C1 segment of cervical spinal cord (tissue), 14 donors: ENCODE measurements at regions not wholly inside any gene's neighbourhood (a gene's known extent, or its start where the extent isn't known, plus 50 kb on each side); places are given as distances from the start of the nearest gene placed in this dataset.
"Not testable (repeated sequence)": the region's sequence is repeated elsewhere in the genome, so short reads cannot be mapped to it uniquely, and the experiment has no call there.

Experiments
- DNase-seq, 14 donors: peaks; one replicate each; lab custom pipeline; 2025; lab: John Stamatoyannopoulos, UW

- DNase-seq: not testable (repeated sequence)
Observed at GRCh38 chr21:25155020-25155419, 452.3 kb downstream of the MRPL39 start.

DNA sequence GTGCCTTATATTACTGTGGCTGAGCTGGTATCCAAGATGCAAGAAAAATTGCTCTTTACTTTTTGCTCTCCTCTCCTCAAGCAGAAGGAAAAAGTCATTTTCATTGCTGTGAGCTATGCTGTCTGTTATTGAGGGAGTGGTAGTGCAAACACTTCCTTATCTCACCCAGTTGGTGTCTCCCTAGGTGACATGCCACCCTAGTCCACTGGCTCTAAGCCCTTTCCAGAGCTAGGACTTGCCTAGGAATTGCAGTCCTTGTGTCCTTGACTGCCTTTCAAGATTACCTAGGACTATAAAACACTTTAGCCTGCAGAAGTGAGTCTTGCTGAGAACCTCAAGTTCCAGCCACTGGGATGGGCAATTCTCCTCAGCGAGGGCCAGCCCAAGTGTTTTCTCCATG is 458.3 kb downstream of the MRPL39 start:
- no peak for DNase-seq

- DNase-seq: no peak
Observed at GRCh38 chr21:25139414-25139813, 467.9 kb downstream of the MRPL39 start.

GRCh38 chr21:25133939-25134338 is 473.3 kb downstream of the MRPL39 start:
- DNase-seq: no peak

- DNase-seq: no peak
Observed at GRCh38 chr21:25127811-25128210, 479.5 kb downstream of the MRPL39 start.

DNA sequence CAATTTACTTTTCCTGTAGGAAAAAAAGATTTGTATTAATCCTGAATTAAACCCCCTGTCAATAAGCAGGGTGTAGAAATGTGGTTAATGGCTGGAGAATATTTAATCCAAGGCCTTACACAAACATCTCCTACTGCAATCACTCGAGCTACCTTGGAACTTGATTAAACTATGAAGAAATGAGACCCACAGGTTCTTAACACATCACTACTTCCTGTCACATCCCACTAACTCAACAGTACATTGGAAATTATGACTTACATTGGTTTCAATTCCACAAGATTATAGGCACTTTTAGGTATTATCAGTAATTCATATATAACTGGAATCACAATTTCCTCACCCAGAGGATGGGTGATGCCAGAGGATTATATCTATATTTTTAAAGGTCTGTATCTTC is 480.3 kb downstream of the MRPL39 start:
- DNase-seq: no peak

DNA sequence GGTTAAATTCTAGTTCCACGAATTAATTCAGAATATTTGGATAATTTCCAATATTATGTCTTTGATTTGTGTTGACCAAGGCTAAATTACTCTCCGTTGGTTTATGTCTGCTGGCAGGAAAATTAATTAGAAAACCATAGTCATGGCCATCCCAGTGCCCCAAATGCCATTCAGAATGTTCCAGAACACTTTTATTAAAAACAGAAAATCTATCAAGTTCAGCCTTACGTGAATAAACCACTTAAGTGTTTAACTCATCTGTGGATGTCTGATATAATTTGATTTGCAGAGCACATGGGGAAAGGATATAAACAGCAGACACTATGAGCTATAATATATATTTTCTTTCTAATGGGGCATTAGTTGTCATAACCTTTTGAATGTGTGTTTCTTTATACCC is 480.7 kb downstream of the MRPL39 start:
- no peak for DNase-seq

- DNase-seq: no peak
Observed at GRCh38 chr21:25118648-25119047, 488.6 kb downstream of the MRPL39 start.

- DNase-seq: no peak
Observed at GRCh38 chr21:25115021-25115420, 492.3 kb downstream of the MRPL39 start.

DNA sequence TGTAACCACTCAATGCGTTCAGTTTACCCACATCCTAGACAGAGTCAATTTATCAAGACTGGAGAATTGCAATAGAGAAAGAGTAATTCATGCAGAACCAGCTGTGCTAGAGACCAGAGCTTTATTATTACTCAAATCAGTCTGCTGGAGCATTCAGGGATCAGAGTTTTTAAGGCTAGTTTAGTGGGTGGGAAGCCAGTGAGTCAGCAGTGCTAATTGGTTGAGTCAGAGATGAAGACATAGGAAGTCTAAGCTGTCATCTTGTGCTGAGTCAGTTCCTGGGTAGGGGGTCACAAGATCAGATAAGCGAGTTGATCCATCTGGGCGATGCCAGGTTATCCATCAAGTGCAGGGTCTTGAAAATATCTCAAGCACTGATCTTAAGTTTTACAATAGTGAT is 499.6 kb downstream of the MRPL39 start:
- DNase-seq: no peak

DNA sequence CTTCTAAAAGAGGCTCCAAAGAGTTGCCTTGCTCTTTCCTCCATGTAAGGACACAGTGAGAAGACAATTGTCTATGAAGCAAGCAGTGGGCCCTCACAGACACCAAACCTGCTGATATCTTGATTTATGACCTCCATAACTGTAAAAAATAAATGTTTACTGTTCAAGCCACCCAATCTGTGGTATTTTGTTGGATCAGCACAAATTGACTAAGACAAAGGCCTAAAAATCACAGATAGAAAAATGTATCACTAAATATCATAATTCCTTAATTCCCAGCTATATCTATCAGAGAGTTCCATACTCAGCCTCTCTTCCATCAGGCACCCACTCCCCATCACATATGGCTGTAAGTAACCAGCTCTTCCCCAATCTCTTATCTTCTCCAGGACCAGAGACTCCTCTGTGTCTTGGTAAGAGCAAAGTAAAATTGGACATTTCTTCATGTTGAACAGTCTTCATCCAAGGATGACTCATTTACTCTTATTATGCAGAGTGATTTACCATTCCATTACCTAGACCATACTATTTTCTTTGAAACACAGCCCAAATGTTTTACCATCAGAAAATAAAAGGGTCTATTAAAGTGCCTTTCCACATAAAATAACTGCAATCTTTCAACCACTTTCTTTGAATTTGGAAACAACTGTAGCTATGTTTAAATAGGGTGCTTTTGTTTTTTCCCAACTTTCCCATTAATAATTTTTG is 503.6 kb downstream of the MRPL39 start:
- no peak for DNase-seq

DNA sequence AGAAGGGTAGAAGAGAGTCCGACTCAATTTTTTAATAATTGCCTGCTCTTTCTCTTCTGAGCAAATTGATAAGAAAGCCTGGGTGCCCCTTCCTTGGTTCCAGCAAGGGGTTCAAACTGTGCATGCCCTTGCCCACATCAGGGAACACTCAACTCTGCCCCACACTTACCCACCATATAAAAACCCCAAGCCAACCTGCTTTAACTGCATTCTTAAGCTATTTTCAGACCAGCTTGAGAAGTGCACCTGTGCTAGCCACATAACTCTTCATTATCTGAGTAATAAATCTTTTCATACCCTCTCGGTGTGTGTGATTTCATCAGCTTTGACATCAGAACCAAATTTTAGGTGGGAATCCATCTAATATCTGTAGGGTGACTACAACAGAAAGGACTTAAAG is 509.6 kb downstream of the MRPL39 start:
- no peak for DNase-seq

GRCh38 chr21:25094695-25095094 is 512.6 kb downstream of the MRPL39 start:
- no peak for DNase-seq

DNA sequence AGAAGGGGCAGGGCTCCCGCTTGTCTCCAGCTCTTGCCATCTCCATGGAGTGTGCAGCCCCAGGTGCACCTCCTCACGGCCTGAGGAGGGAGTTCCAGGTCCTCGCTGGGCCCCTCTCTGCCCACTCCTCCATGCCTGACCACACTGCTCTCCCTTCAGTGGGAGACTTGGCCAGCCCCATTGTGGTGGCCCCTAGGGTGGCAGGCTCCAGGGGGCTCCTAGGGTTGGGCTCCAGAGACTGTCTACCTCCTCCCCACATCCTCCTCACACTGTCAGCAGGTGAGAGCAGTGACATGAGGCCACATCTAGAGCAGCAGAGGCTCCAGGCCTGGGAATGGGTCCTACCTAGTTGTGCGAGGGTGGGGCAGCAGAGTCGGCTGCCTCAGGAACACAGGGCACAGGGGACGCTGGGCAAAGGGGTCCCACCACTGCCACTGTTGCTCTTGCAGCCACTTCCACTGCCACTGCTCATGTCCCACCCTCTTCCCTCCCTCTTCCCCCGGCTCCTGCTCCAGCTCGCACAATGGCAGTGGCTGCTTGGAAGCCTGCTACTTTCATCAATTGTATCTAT is 514.8 kb downstream of the MRPL39 start:
- DNase-seq: no peak

DNA sequence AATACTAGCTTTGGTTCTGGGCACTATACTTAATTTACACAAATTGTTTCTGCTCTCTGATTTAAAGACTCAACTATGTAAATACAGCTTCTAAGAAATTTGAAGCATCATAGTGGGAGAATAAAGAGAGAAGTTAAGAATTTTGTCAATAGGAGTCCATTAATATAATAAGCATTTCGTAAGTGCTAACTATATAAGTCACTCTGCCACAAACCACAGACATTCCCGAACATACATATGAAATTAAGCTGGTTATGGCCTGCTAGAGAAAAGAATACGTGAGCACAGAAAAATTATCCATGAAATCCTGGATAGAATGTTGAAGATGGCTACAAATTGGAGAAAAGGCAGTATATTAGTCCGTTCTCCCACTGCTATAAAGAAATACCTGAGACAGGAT is 526.2 kb downstream of the MRPL39 start:
- DNase-seq: no peak

- no peak for DNase-seq
Observed at GRCh38 chr21:25080661-25081060, 526.6 kb downstream of the MRPL39 start.

DNA sequence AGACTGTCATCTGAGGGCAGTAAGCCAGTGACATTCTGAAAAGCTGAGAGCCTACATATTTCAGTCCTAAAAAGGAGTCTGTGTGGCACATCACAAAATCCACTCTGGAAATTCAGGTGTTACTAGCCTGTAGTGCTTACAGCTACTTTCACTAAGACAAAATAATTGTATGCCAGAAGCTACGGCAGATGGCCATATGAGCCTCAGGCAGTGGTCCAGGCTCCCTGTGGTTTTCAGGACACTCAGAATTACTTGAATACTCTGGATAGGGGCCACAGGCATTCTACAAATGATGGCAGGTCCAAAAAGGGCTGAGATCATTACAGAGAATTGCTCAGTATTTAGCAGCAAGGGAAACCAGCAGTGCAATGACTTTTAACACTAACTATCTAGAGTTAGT is 527.1 kb downstream of the MRPL39 start:
- peak in 2 of 14 donors; percentile 22 to 75 for DNase-seq

- DNase-seq: no peak
Observed at GRCh38 chr21:25079053-25079452, 528.2 kb downstream of the MRPL39 start.

DNA sequence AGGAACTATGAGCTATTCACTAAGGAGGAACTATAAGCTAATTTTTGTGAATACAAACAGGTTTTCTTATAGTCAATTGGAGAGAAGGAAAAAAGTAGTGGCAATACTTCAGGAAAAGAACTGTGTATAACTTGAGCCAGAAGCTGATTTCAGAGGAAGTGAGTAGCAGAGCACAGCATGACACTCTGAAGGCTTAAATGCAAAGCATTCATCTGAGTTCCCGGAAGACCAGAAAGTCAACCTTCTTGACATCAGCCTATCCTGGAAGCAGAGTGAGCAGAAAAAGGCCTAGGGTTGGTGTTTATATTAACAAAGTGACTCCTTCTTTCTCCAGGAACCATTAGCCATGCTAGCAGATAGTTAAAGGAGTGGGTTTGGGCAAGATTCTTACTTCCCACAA is 545.2 kb downstream of the MRPL39 start:
- no peak for DNase-seq

GRCh38 chr21:25054689-25055088 is 552.6 kb downstream of the MRPL39 start:
- DNase-seq: no peak

DNA sequence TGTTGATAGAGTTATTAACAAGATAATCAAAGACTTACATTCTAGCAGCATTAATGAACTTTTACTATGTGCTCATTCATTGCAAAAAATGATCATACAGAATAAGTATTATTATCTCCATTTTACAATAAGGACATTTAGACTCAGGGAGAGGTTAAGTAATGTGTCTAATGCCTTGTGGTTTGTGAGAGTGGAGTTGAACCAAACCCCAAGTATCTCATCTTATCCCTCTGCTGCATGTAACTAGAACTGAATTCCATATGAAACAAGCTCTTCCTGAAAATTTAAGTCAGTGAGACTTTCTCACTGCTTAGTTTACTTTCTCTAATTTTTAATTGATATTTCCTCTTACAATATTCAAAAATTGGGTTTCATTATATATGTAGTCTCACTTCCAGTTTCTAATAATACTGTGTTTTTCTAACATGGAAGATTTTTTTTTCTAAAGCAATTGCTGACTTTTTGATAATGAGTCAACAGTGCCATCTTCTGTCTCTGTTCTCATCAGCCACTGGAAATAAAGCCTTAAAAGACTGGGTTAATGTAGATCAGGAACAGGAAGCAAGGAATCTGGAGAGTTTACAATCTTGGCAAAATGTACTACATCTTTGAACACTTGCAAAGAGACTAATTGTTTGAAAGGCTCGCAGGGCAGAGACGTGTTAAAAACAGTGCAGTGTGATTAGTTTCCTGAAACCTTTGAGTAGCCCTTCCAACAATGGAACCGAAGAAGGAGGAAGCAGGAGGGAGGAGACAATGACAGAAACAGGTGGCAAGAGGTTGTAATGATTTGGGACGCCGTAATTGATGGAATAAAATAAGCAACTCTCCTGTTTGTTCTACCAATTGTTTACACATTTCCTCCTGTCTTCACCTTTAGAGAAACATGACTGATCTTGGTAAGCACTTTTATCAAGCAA is 567.6 kb downstream of the MRPL39 start:
- DNase-seq: no peak

- no peak for DNase-seq
Observed at GRCh38 chr21:25036775-25037174, 570.5 kb downstream of the MRPL39 start.

- DNase-seq: no peak
Observed at GRCh38 chr21:25031750-25032149, 575.5 kb downstream of the MRPL39 start.
